ENCODE measurements at regions not wholly inside any gene's neighbourhood (a gene's known extent, or its start where the extent isn't known, plus 50 kb on each side); places are given as distances from the start of the nearest gene placed in this dataset.

- no TSS peak for BruUV-seq (replicated peaks)
- no peaks in the 10 kb centered on the region for H3K9me1 ChIP-seq (ENCODE audit: control insufficient read depth, insufficient read depth, low read length)
- intact Hi-C loops (cut with micrococcal nuclease), result no loop called here
- no peaks in the 10 kb centered on the region for H3K36me3 ChIP-seq (ENCODE audit: control insufficient read depth, insufficient read depth, low read length)
- no peaks in the 10 kb centered on the region for H4K20me1 ChIP-seq (replicated peaks; ENCODE audit: control insufficient read depth, insufficient read depth, low read length)
- no peaks in the 10 kb centered on the region for H3K9me3 ChIP-seq (replicated peaks; ENCODE audit: control insufficient read depth, insufficient read depth, low read depth, low read length)
- H3K79me2 ChIP-seq (ENCODE audit: control insufficient read depth, insufficient read depth, low read length), result no peaks in the 10 kb centered on the region
- FAIRE-seq (no peak), ATAC-seq (no peak), DNase-seq (ENCODE audit: extremely low read depth in 1 of 4, low spot score in 3 of 4) (no peak)
- ChIA-PET POLR2A (no interaction called here), CTCF (ENCODE audit: low intra/inter-chr PET ratio) (no interaction called here)
- H3K27me3 ChIP-seq (ENCODE audit: control insufficient read depth in 2 of 2, insufficient read depth in 2 of 2, low read length in 2 of 2), result no peaks in the 10 kb centered on the region
- H2AFZ ChIP-seq (ENCODE audit: low read depth, low read length), result no peak overlapping the region
- in situ Hi-C loops (cut with MboI), result no loop called here
- H3K4me2 ChIP-seq (ENCODE audit: insufficient read depth, low read length), result no peak overlapping the region
- 0% methylated on average over 1 of the region's 1 CpG for whole genome bisulfite sequencing (ENCODE audit: insufficient coverage, low coverage, missing lambda C conversion rate)
- TF ChIP-seq PRPF4 (IDR thresholded peaks at IDR 0.05; ENCODE audit: insufficient read depth, low read depth, low read length, poor library complexity, severe bottlenecking), result no peak
- H3K9ac ChIP-seq (ENCODE audit: insufficient read depth in 1 of 2, low read depth in 2 of 2, low read length in 2 of 2), result no peak overlapping the region
- H3K4me1 ChIP-seq (replicated peaks in 1 of 2; ENCODE audit: control insufficient read depth in 2 of 2, insufficient read depth in 2 of 2, low read length in 2 of 2), result no peaks in the 10 kb centered on the region
- H3K4me3 ChIP-seq, result no peak overlapping the region
- no peak overlapping the region for H3K27ac ChIP-seq (ENCODE audit: extremely low read depth, low read depth, low read length)
Observed at GRCh38 chrX:110512341-110512740, 153.7 kb downstream of the RTL9 start.

- Histone ChIP-seq H3K4me2 (ENCODE audit: insufficient read depth, low read length) (no peak overlapping the region), H3K4me3 (no peak overlapping the region), H3K9ac (ENCODE audit: insufficient read depth in 1 of 2, low read depth in 2 of 2, low read length in 2 of 2) (no peak overlapping the region), H3K4me1 (replicated peaks in 1 of 2; ENCODE audit: control insufficient read depth in 2 of 2, insufficient read depth in 2 of 2, low read length in 2 of 2) (no peaks in the 10 kb centered on the region), H3K79me2 (ENCODE audit: control insufficient read depth, insufficient read depth, low read length) (no peaks in the 10 kb centered on the region), H3K36me3 (ENCODE audit: control insufficient read depth, insufficient read depth, low read length) (no peaks in the 10 kb centered on the region), H3K27ac (ENCODE audit: extremely low read depth, low read depth, low read length) (no peak overlapping the region), H2AFZ (ENCODE audit: low read depth, low read length) (no peak overlapping the region), H3K27me3 (ENCODE audit: control insufficient read depth in 2 of 2, insufficient read depth in 2 of 2, low read length in 2 of 2) (no peaks in the 10 kb centered on the region), H3K9me1 (ENCODE audit: control insufficient read depth, insufficient read depth, low read length) (no peaks in the 10 kb centered on the region), H4K20me1 (replicated peaks; ENCODE audit: control insufficient read depth, insufficient read depth, low read length) (no peaks in the 10 kb centered on the region), H3K9me3 (replicated peaks; ENCODE audit: control insufficient read depth, insufficient read depth, low read depth, low read length) (no peaks in the 10 kb centered on the region)
- intact Hi-C loops (cut with micrococcal nuclease) (no loop called here), in situ Hi-C loops (cut with MboI) (no loop called here)
- POLR2A ChIA-PET, result no interaction called here
- TF ChIP-seq EP400 (IDR thresholded peaks at IDR 0.05) (no peak), MIER1 (IDR thresholded peaks at IDR 0.05; ENCODE audit: low read depth) (no peak), TRIM28 (IDR thresholded peaks at IDR 0.05) (no peak)
- ATAC-seq, result no peak
- CTCF ChIA-PET (ENCODE audit: low intra/inter-chr PET ratio), result no interaction called here
- BruUV-seq (replicated peaks), result no TSS peak
- no peak for FAIRE-seq
- WGBS (ENCODE audit: insufficient coverage, low coverage, missing lambda C conversion rate), result 7% methylated on average over 2 of the region's 2 CpGs
- DNase-seq (ENCODE audit: extremely low read depth in 1 of 4, low spot score in 3 of 4), result no peak
Observed at GRCh38 chrX:110514509-110514908, 155.9 kb downstream of the RTL9 start.
